ENCODE measurements at regions not wholly inside any gene's neighbourhood (a gene's known extent, or its start where the extent isn't known, plus 50 kb on each side); places are given as distances from the start of the nearest gene placed in this dataset.

- no peak overlapping the region for H3K4me3 ChIP-seq
- ChIA-PET POLR2A (no interaction called here), SMC1A (ENCODE audit: uncharacterized antibody, unreplicated experiment) (interaction anchor here (0.6 kb wide), 1 partner anchor 513 kb away, joined by 3 read pairs; no protein-coding TSS in a partner anchor), CTCF (no interaction called here), RAD21 (ENCODE audit: unreplicated experiment) (no interaction called here)
- H3K27ac ChIP-seq (ENCODE audit: control insufficient read depth, insufficient read depth) = no peak overlapping the region
- H3K4me2 ChIP-seq (ENCODE audit: control insufficient read depth, insufficient read depth) = no peak overlapping the region
- DNase-seq (ENCODE audit: low read depth, low spot score) (no peak), FAIRE-seq (no peak), ATAC-seq (no peak)
- BruUV-seq (replicated peaks) = no TSS peak
- H3K9me3 ChIP-seq (replicated peaks; ENCODE audit: control insufficient read depth, insufficient read depth, low read length) = no peaks in the 10 kb centered on the region
- no peak overlapping the region for H2AFZ ChIP-seq (ENCODE audit: control insufficient read depth, low read depth, low read length)
- H3K36me3 ChIP-seq (ENCODE audit: control insufficient read depth in 2 of 2, insufficient read depth in 2 of 2, low read length in 1 of 2) = no peaks in the 10 kb centered on the region
- intact Hi-C loops (cut with micrococcal nuclease; ENCODE audit: unreplicated experiment) (no loop called here), in situ Hi-C loops (cut with MboI) (no loop called here)
- WGBS (ENCODE audit: insufficient coverage, insufficient replicate concordance, low lambda C conversion rate, missing lambda C conversion rate) = 41% methylated on average over 4 of the region's 4 CpGs
- H3K4me1 ChIP-seq (ENCODE audit: control insufficient read depth, insufficient read depth, low read length) = no peaks in the 10 kb centered on the region
- H4K20me1 ChIP-seq (ENCODE audit: control insufficient read depth, insufficient read depth) = no peaks in the 10 kb centered on the region
- no peak overlapping the region for H3K9ac ChIP-seq (ENCODE audit: control insufficient read depth, insufficient read depth, low read length)
- H3K27me3 ChIP-seq (replicated peaks in 1 of 2; ENCODE audit: control insufficient read depth in 2 of 2, insufficient read depth in 2 of 2, low read length in 1 of 2) = no peaks in the 10 kb centered on the region
- no peaks in the 10 kb centered on the region for H3K79me2 ChIP-seq (ENCODE audit: control insufficient read depth, insufficient read depth, low read length)
- no peak for TF ChIP-seq IRF3 (IDR thresholded peaks at IDR 0.05)
- no peak for TF ChIP-seq MEF2A (IDR thresholded peaks at IDR 0.05; ENCODE audit: insufficient read depth, low read depth, low read length)
- TF ChIP-seq RELB (IDR thresholded peaks at IDR 0.05; ENCODE audit: low read depth) = no peak
- no peak for TF ChIP-seq ZBTB4 (CRISPR knock-in tag; IDR thresholded peaks at IDR 0.05)
- no peak for TF ChIP-seq YBX1 (IDR thresholded peaks at IDR 0.05)
- no peak for TF ChIP-seq MAX (IDR thresholded peaks at IDR 0.05; ENCODE audit: low read depth, low read length)
- no peak for TF ChIP-seq BCLAF1 (IDR thresholded peaks at IDR 0.05)
- TF ChIP-seq LARP7 (IDR thresholded peaks at IDR 0.05) = no peak
- no peak for TF ChIP-seq NKRF (conservative IDR thresholded peaks at IDR 0.05)
- TF ChIP-seq STAT3 (IDR thresholded peaks at IDR 0.05; ENCODE audit: low read depth, low read length) = no peak
- no peak for TF ChIP-seq SREBF2 (IDR thresholded peaks at IDR 0.05; ENCODE audit: low read length)
- TF ChIP-seq NR2C2 (IDR thresholded peaks at IDR 0.05; ENCODE audit: borderline replicate concordance, control insufficient read depth, insufficient read length, low read depth) = no peak
- TF ChIP-seq NFIC (IDR thresholded peaks at IDR 0.05; ENCODE audit: low read depth, low read length) = no peak
- TF ChIP-seq SP1 (IDR thresholded peaks at IDR 0.05; ENCODE audit: low read depth, low read length) = no peak
- TF ChIP-seq CBX3 (IDR thresholded peaks at IDR 0.05; ENCODE audit: borderline replicate concordance, low read depth) = no peak
Observed at GRCh38 chr2:67701011-67701410, 303.9 kb downstream of the ETAA1 start.

Data from GM12878 (cell line).